Lung (tissue), 11 donors: ENCODE measurements at regions not wholly inside any gene's neighbourhood (a gene's known extent, or its start where the extent isn't known, plus 50 kb on each side); places are given as distances from the start of the nearest gene placed in this dataset.

Source experiments
- ATAC-seq: fragments of 200-7000 bp; cut with Tn5 transposase; one replicate; pipeline ENCODE4 v1.9.1; 2020; ENCODE audit warnings: moderate number of reproducible peaks; ENCODE audit not compliant: insufficient read depth, low FRiP score
- DNase-seq, 3 donors: peaks; one replicate each; pipeline ENCODE4 v3.0.0-alpha.2; 2013 to 2017
- H3K27ac ChIP-seq, 2 donors: one replicate each; pipeline ENCODE4 v1.5.1; 2013; ENCODE audit warnings: mild to moderate bottlenecking in 2 of 2, moderate library complexity in 2 of 2, control low read depth in 1 of 2, inconsistent platforms in 1 of 2, low read depth in 1 of 2, low read length in 1 of 2
- H3K27me3 ChIP-seq, 3 donors: one replicate each; pipeline ENCODE4 v1.5.1; 2013; ENCODE audit warnings: low read length in 2 of 3; ENCODE audit not compliant: control insufficient read depth in 3 of 3, insufficient read depth in 3 of 3
- H3K36me3 ChIP-seq, 4 donors: one replicate each; pipeline ENCODE4 v1.5.1; 2013; ENCODE audit warnings: low read length in 4 of 4, mild to moderate bottlenecking in 1 of 4, moderate library complexity in 1 of 4; ENCODE audit not compliant: control insufficient read depth in 4 of 4, insufficient read depth in 4 of 4
- H3K4me1 ChIP-seq, 5 donors: one replicate each; pipeline ENCODE4 v1.5.1; 2013; ENCODE audit warnings: low read length in 5 of 5, mild to moderate bottlenecking in 2 of 5, moderate library complexity in 1 of 5; ENCODE audit not compliant: control insufficient read depth in 5 of 5, insufficient read depth in 5 of 5
- H3K4me3 ChIP-seq: one replicate; pipeline ENCODE4 v1.5.1; 2013; ENCODE audit warnings: mild to moderate bottlenecking, control low read depth, moderate library complexity
- H3K9ac ChIP-seq, 2 donors: one replicate each; pipeline ENCODE4 v1.5.1; 2013; ENCODE audit warnings: low read length in 2 of 2, control low read depth in 1 of 2; ENCODE audit not compliant: insufficient read depth in 1 of 2
- H3K9me3 ChIP-seq, 4 donors: one replicate each; pipeline ENCODE4 v1.5.1; 2013; ENCODE audit warnings: low read length in 3 of 4, mild to moderate bottlenecking in 1 of 4, moderate library complexity in 1 of 4; ENCODE audit not compliant: control insufficient read depth in 4 of 4, insufficient read depth in 3 of 4
- CTCF ChIP-seq: IDR thresholded peaks from 2 replicates; pipeline ENCODE4 v1.5.1; 2012; ENCODE audit warnings: mild to moderate bottlenecking; ENCODE audit errors: control extremely low read depth, extremely low read depth
- WGBS, 2 donors: extraction: QIAGEN DNeasy Blood & Tissue Kit; methylation state at CpG; one replicate each; pipeline ENCODE4 v1.1.7; 2013; 5-methylcytosine and 5-hydroxymethylcytosine counted together
- donor health status: control.
- donor health status: control.
- donor health status: Bipolar disorder and iron deficiency.
- donor health status: healthy.
- donor health status: DM: yes; HTN: yes; CAD: no.

GRCh38 chr2:239706367-239706766 is 305.5 kb upstream of the HDAC4 start:
- Histone ChIP-seq H3K9ac (no peak overlapping the region), H3K36me3 (no peaks in the 10 kb centered on the region), H3K4me3 (no peak overlapping the region), H3K27me3 (no peaks in the 10 kb centered on the region), H3K27ac (no peak overlapping the region), H3K4me1 (peaks cover 0 to 6% (median 0%) of the 10 kb centered on the region in 5 donors), H3K9me3 (peaks cover 0 to 9% (median 2%) of the 10 kb centered on the region in 4 donors)
- no peak for ATAC-seq
- TF ChIP-seq CTCF = no peak
- WGBS, 2 donors = 53 to 65% methylated on average over 8 of the region's 8 CpGs
- DNase-seq = no peak

GRCh38 chr2:239704737-239705136 is 303.9 kb upstream of the HDAC4 start:
- Histone ChIP-seq H3K9ac (no peak overlapping the region), H3K9me3 (peaks cover 0 to 4% (median under 1%) of the 10 kb centered on the region in 4 donors), H3K27me3 (no peaks in the 10 kb centered on the region), H3K4me1 (peaks cover 0 to 6% (median 0%) of the 10 kb centered on the region in 5 donors), H3K36me3 (no peaks in the 10 kb centered on the region), H3K27ac (no peak overlapping the region), H3K4me3 (no peak overlapping the region)
- TF ChIP-seq CTCF = no peak
- DNase-seq (no peak), ATAC-seq (no peak)
- 91 to 94% methylated on average over 6 of the region's 6 CpGs for WGBS, 2 donors

- no peaks in the 10 kb centered on the region for H3K27me3 ChIP-seq
- H3K27ac ChIP-seq = no peak overlapping the region
- WGBS, 2 donors = 94 to 95% methylated on average over 3 of the region's 3 CpGs
- H3K36me3 ChIP-seq = no peaks in the 10 kb centered on the region
- no peak for DNase-seq
- no peak for TF ChIP-seq CTCF
- H3K9ac ChIP-seq = no peak overlapping the region
- ATAC-seq = no peak
- peaks cover 0 to 6% (median 0%) of the 10 kb centered on the region in 5 donors for H3K4me1 ChIP-seq
- no peak overlapping the region for H3K4me3 ChIP-seq
- H3K9me3 ChIP-seq = peaks cover 0 to 4% (median under 1%) of the 10 kb centered on the region in 4 donors
Measured at GRCh38 chr2:239703834-239704233, 303.0 kb upstream of the HDAC4 start.

GRCh38 chr2:239700686-239701345 is 300.0 kb upstream of the HDAC4 start:
- ATAC-seq (no peak), DNase-seq (no peak)
- no peak for TF ChIP-seq CTCF
- Histone ChIP-seq H3K27me3 (no peaks in the 10 kb centered on the region), H3K9me3 (peaks cover 0 to 4% (median 0%) of the 10 kb centered on the region in 4 donors), H3K36me3 (no peaks in the 10 kb centered on the region), H3K4me3 (no peak overlapping the region), H3K27ac (no peak overlapping the region), H3K9ac (no peak overlapping the region), H3K4me1 (no peaks in the 10 kb centered on the region)
- 89 to 94% methylated on average over 10 of the region's 10 CpGs for WGBS, 2 donors
